Middle frontal gyrus (tissue), 1 donor: ENCODE measurements at regions not wholly inside any gene's neighbourhood (a gene's known extent, or its start where the extent isn't known, plus 50 kb on each side); places are given as distances from the start of the nearest gene placed in this dataset.
"Not testable (repeated sequence)": the region's sequence is repeated elsewhere in the genome, so short reads cannot be mapped to it uniquely, and the experiment has no call there.

Experiments used
- DNase-seq: peaks from one replicate; pipeline ENCODE4 v3.0.0-alpha.2; 2015; ENCODE audit warnings: low spot score; ENCODE audit errors: extremely low spot score

DNA sequence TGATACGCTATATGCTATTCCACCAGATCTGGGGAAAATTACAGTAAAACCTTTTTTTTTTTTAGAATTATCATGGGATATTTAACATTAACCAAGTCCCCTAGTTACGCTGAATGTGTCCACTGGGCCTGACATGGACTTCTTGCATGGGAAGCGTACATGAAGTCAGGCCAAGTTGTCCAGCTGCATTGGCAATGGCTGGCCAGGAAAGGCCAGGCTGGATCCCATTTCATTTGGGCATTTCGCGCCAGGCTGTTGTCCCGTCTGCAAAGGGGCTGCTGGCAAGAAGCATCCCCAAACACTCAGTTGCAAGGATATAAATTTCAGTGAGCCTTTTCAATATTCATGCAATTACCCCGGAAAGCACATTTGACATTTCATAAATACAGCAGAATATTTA lies 933.3 kb downstream of the GRID1 start:
- no peak for DNase-seq

DNA sequence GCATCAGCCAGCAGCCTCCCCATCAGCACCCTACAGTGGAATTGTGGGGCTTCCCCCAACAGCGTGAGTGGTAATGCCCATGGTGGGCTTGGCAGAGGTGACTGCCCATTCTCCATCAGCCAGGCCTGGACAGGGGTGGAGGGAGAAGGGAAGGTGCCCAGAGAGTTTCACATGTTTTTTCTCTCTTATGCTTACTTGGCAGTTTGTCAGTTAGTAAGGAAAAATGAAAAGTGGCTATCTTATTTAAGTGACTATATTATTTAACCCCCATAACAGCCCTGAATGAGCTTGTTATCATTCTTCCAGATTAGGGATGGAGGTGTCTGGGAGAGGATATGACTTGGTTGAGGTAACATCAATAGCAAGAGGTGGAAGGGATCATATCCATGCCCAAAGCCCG lies 921.7 kb downstream of the GRID1 start:
- DNase-seq = no peak

DNA sequence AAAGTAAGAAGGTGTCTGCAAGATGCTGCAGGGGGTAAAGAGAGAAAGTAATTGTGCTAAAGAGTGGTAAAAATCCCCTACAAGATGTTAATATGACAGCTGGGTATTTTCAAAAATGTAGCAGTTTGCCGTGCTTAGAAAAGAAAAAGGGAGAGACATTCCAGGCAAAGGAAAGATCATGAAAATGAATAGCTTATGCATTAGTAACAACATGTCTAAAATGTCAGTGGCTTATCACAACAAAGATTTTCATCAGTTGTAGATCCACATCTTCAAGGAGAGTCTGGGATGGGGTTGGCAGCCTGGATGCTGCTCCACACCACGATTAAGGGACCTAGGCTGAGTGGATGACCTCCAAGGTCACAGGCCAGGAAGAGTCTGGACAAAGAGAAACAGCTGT lies 920.9 kb downstream of the GRID1 start:
- DNase-seq = no peak

DNA sequence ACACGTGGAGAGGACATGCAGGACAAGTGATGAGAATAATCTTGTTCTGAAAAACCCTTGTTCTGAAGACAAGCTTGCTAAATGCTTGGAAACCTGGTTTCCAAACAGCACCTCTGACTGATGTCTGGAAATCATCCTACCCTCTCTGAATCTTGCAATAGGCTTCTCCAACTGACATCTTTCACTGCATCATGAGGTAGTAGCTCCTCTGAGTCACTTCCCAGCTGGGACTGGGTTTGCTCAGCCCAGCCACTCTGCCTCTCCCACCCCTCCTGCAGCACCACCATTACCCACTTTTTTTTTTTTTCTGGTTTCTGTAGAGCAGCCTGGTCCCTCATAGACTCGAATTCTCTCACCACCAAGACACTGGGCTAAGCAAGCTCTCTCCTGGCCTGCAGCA lies 919.8 kb downstream of the GRID1 start:
- DNase-seq = no peak

DNA sequence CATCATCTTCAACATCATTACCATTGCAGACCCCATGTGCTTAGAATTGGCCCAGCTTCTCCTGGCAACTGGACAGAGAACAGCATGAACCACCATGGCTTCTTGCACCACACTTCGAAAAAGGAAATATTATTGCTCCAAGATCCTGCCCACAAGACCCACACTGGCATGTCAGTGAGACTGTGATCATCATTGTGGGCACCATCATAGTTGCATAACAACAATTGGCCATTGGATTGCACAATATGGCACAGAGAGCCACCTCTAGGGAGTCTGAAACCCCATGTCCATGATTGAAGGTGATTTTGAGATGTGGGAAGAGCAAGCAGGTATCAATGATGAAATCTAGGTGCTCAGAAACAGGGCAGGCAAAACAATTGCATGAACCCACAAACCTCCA lies 918.9 kb downstream of the GRID1 start:
- DNase-seq = no peak

DNA sequence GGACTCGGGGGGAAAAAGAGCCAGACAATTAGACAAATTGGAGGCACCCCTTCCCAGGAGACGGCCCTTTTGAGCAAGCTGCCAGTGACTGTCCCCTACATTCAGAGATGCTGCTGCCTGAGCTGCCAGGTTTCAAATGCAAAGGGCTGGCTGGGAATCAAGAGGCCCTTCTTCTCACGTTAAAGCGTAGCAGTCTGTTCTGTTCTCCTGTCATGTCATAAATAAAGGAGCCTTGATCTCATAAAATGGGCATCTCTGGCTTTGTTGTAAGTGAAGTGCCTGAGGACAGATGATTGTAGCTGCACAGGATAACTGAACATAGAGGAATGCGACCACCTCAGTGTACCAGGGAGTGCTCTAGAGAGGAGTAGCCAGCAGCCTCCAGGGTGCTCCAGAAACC lies 917.9 kb downstream of the GRID1 start:
- DNase-seq = no peak

DNA sequence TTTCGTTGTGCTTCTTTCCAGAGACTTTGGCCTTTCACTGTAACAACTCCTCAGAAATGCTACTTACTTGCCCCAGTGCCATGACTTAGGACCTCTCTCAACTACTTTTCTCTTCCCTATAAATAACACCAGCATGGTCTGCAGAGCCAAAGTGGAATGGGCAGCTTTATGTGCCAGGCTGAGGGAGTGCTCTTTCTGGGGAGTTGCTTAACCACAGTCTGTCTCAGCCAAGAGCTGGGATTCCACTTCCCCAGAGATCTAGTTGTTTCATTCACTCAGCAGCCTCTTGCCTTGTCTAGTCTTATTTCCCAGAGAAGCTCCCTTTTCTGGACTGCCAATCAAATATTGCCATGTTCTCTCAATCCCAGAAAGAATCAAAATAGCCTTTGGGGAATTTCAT lies 912.2 kb downstream of the GRID1 start:
- DNase-seq = no peak

DNA sequence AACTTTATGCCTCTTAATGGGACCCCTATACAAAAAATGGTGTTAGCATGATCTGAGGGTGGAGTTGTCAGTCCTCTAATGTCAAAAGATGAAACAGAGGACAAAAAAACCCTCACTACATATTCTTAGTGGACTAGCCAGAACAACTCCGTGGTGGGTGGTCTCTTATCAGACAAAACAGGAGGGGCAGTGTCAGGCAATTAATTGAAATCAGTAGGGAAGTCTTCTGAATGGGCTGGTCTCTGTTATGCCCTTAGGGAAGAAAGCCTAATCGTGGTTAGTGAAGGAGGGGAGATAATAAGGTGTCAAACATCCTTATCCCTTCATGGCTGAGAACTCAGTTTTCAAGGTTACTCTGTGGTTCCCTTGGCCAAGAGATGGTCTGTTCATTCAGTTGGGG lies 909.4 kb downstream of the GRID1 start:
- DNase-seq = no peak

DNA sequence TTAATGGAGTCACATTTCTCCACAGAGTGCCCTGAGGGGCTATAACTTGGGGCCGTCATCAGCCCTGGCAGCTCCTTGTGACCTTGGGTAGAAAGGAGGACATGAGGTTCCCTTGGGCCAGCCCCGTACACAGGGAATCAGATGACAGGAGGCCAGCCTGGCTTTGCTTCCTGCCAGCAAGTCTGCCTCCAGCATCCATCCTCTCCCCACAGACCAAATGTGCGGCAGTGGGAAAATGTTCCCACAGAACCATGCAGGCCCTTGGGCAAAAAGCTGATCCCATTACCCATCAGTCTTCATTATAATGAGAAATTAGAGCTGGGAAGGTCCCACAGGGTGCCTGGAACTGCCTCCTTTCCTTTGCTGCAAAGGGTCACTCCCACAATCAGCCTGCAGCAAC lies 908.3 kb downstream of the GRID1 start:
- DNase-seq = no peak

DNA sequence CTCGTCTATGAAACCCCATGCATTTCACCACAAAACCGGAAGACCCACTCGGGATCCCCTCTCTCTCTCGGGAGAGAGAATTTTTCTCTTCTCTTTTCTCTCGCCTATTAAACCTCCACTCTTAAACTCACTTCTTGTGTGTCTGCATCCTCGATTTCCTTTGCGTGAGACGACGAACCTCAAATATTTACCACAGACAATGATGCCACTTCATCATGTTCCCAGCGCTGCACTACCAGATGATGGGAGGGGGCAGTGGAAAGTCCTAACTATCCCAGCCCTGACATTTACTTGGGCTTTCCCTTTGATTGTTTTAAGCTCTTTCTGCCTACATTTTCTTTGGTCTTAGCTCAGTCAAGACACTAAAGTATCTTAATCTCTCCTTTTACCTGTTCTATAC lies 906.7 kb downstream of the GRID1 start:
- DNase-seq = no peak

DNA sequence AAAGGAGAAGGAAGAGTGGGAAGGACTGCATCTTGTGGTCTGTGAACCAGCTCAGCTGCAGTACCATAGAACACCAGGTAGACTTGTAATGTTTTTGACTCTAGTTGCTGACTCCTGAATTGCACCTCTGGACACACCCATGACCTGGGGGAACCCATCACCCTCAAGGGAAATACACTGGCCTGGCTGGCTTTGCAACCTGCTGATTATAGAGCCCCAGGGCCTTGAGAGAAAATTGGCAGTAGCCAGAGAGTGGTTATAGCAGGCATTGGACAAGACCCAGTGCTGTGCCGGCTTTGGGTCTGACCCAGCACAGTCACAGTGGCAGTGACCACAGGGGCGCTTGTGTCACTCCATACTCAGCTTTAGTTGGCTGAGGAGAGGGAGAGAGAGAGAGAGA lies 902.3 kb downstream of the GRID1 start:
- no peak for DNase-seq

DNA sequence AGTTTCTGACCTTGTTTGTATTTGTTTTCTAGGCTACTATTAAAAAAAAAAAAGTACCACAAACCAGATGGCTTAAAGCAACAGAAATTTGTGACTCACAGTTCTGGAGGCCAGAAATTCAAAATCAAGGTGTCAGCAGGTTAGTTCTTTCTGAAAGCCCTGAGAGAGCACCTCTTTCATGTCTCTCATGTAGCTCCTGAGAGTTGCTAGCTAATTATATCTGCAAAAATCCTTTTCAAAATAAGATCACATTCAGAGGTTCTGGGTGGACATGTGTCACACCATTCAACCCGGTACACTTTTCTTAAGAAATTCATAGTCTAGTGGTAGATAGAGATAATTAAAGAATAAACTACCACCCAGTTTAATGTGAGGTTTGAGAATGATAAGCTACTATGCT lies 888.6 kb downstream of the GRID1 start:
- DNase-seq = no peak

DNA sequence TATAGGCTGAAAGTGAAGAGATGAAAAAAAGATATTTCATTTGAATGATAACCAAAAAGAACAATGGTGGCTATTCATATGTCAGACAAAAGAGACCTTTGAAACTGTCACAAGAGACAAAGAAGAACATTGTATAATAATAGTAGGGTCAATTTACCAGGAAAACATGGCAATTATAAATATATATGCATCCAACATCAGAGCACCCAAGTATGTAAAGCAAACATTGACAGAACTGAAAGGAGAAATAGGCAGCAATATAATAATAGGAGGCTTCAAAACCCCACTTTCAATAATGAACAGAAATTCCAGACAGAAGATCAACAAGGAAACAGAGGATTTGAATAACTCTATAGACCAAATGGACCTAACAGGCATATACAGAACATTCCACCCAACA lies 876.2 kb downstream of the GRID1 start:
- peak; percentile 41 for DNase-seq

DNA sequence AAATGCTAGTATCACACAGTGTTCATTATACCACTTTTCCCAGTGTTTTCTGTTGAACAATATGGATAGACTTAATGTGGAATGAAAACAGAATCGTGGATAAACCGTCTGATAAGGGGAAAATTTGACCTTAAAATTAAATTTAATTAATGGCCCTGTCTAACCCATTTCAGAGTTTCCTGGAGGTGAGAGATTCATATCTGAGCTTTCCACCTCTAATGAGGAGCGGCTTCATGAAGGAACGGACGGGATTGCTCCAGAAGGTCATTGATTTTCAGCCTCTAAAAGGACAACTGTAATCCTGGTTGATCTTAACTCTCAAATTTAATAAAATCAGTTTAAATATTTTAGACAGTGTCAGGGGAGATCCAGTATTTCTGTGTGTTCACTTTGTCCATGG lies 874.9 kb downstream of the GRID1 start:
- no peak for DNase-seq

DNA sequence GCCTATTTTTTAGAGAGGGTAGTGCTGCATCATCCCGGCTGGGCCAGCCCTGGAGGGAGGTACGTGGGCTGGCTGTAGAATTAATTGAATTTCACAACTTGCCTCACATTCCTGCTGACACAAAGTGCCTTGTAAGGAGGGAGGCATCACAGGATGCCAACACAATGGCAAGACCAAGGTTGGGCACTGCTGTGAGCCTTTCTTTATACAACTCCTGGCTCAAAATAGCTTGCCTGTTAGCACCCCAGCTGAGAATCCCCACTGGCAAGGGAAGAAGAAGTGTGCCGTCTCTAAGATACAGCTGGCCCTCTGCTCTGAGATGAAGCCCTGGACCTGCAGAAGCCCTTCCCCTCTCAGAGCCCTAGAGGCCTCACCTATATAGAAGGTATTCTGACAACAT lies 873.9 kb downstream of the GRID1 start:
- no peak for DNase-seq

DNA sequence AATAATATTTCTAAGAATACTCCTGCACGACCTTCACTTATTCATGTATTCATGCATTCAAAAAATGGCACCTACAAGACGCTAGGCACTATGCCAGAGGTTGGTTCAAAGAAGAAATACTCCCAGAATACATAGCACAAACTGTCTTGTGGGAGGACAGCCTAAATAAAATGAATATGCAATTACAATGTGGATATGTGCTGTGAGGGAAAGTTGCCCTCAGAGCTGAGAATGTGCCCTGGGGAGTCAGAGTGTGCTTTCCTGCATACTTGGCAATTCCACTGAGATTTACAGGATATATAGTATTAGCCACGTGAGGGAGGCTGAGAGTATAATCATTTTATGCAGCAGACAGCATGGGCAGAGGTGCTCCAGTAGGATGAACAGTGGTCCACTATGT lies 872.9 kb downstream of the GRID1 start:
- no peak for DNase-seq

DNA sequence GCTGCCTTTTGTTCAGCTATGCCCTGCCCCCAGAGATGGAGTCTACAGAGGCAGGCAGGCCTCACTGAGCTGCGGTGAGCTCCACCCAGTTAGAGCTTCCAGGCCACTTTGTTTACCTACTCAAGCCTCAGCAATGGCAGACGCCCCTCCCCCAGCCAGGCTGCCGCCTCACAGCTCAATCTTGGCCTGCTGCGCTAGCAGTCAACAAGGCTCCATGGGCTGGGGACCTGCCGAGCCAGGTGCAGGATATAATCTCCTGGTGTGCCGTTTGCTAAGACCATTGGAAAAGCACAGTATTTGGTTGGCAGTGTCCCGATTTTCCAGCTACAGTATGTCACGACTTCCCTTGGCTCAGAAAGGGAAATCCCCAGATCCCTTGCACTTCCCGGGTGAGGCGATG lies 862.0 kb downstream of the GRID1 start:
- not testable (repeated sequence) for DNase-seq

DNA sequence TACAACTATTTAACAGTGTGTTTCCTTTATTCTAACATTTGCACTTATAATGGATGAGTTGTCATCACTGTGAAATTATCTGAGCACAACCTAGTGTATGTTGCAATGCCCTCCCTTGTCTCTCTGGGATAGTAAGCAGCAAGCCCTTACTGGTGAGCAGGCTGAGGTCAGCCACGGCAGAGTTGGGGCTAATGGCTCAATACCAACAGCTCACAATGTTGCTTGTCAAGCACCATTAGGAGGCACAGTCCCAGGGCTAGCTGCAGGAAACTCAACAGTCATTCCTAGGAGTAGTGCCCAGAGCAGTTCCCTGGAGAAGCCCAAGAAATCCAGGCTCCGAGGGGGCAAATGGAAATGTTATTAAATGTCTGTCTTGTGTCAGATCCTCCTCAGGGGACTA lies 858.4 kb downstream of the GRID1 start:
- no peak for DNase-seq

DNA sequence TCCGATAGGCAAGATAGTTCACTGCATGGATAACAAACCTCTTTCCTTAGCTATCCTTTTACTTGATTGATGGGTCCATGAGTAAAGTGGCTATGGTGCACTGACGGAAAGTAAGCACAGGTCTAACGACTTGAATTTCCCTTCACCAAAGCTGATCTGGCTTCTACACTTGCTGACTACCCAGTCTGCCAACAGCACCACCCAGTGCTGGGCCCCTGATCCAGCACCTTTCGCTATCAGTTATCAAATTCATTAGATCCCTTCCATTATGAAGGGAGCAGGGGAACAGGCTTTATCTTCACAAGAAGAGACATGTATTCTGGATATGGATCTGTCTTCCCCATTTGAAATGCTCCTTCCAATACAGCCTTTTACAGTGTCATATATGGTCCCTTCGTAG lies 855.9 kb downstream of the GRID1 start:
- no peak for DNase-seq

DNA sequence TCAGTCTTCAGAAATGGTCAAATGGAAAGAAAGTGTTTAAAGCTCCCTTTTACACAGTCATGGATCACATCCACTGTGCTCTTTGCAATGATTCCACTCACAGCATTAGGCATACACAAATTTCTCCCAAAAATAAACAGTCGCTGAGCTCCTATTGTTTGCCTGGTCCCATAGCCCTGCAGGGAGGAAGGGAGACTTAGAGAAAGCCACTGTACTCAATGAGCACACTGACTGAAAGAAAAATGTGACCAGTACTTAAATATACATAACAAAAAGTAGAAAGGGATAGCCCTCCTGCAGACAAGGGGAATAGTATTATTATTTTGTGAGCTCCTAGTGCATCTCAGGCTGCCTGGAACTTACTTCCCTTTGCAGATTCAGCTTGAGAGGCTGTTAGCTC lies 853.2 kb downstream of the GRID1 start:
- DNase-seq = no peak

DNA sequence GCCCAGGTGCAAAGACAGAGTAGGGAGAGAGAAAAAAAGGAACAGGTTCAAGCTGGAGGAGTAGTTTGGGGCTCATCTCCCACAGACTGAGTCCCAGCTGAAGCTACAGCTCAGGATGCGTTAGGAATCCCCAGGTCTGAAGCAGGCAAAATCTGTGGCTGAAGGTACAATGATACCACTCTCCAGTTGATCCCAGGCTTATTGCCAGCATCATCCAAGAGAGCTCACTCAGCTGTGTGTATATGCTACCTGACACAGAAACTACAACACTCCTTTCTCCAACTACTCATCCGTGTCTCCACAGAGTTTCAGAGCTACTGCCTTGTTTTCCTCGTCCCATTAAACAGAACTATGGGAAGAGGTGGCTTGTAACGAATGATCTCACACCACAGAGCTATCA lies 851.3 kb downstream of the GRID1 start:
- no peak for DNase-seq

DNA sequence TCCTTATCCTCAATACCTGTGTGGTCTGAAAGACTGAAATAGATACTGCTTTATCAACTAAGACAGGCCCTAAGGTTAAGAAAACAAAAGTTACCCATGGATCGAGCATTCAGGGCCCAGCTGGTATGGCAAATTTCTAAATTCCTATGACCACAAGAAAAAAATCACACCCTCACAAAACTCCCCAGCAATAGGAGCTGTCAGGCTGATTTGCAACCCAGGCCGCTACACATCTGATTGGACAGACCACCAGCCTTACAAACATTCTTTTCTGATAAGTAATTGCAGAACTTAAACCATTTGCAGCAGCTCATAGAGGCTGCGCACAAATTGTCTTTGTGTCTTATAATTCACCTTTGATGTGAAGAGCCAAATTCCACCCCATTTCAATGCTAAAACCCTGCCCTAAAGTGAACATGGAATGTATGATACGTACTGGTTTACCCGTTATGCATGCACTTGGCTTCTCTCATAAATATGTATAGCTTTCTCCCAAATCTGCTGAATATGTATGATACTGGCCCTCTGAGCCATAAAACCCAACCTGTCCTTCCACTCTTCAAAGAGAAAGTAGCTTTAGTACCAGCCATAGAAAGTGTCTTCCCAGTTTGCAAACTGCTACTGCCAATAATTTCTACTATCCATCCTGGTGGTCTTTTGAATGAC lies 842.5 kb downstream of the GRID1 start:
- no peak for DNase-seq

DNA sequence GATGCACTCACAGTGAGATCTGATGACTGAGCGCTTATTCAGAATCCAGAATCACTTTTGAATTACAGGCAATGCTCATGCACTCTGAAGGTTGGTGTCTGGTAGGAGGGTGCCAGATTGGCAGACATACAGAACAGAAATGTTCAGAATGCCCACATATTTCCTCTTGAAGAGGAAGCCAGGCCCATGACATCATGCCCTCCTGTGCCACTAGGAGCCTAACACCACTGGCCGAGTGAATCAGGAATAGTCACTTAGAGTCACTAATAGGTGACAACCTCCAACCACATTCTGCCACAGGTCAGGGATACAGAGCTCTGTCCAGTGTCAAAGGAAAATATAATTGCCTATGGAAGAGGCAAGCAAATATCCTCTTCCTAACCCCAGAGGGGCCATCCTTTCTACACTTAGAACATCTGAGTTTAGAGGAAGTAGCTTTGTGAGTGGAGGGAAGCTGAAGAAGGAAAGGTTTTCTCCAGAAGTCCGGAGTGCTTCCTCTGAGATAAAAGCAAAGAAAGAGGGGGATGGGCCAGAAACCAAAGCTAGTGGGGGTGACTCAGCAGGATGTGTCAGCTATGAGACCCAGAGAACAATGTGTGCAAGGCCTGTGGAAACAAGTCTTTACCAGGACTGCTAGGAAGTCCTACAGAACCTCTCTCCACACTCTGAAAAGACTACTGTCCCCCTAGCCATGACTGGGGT lies 838.8 kb downstream of the GRID1 start:
- no peak for DNase-seq

DNA sequence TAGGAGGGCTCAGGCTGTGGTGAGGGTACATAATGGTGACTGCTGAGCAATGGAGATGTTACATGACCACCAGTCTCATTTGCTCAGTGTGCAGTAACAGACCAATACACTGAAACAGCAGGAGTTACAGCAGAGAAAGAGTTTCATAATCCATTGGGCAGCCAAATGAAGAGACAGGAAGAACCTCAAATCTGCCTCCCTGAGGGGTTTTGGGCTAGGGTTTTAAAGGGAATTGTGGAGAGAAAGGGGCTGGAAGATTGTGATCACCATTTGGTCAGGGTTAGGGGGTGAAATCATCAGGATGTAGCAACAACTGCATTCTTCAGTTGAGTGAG lies 838.3 kb downstream of the GRID1 start:
- DNase-seq = no peak
